ENCODE measurements at regions not wholly inside any gene's neighbourhood (a gene's known extent, or its start where the extent isn't known, plus 50 kb on each side); places are given as distances from the start of the nearest gene placed in this dataset.

DNA sequence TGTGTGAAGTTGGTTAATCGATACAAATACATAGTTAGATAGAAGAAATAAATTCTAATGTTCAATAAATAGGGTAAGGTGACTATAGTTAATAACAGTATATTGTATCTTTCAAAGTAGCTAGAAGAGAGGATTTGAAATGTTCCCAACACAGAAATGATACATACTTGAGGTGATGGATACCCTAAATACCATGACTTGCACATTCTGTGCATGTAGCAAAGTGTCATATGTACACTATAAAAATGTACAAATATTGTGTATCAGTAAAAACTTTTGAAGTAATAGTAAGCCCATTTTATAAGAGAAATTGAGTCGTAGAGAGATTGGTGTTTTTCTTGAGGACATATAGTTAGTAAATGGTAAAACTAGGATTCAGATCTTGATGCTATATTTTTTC is 56.4 kb upstream of the PGR start:
- TF ChIP-seq STAT5B (CRISPR knock-in tag; IDR thresholded peaks at IDR 0.05) (no peak), ZNF501 (CRISPR knock-in tag; IDR thresholded peaks at IDR 0.05) (no peak)

All from HepG2 (cell line).